IMR-90 (cell line): ENCODE measurements at regions not wholly inside any gene's neighbourhood (a gene's known extent, or its start where the extent isn't known, plus 50 kb on each side); places are given as distances from the start of the nearest gene placed in this dataset.

Experiments used
- ATAC-seq: fragments of 200-7000 bp; cut with Tn5 transposase; 2 replicates; pipeline ENCODE4 v1.9.1; 2020; ENCODE audit warnings: low read depth, mild to moderate bottlenecking, moderate library complexity
- BruUV-seq: library from RNA; stranded (reverse); fragments of 400-500 nt; replicated peaks from 2 replicates; lab custom pipeline; 2021; lab: Mats Ljungman, UMichigan
- CTCF ChIA-PET: fragments of 300-600 bp; formaldehyde crosslinking; extraction: SDS; loops from one replicate; lab custom pipeline; 2021; ENCODE audit warnings: antibody characterized with exemption; lab: Yijun Ruan, JAX
- POLR2A ChIA-PET: fragments of 300-600 bp; sonication (Branson Sonifier 250); formaldehyde crosslinking; loops from one replicate; lab custom pipeline; 2022; ENCODE audit warnings: antibody characterized with exemption; ENCODE audit not compliant: unreplicated experiment; lab: Charles Lee
- DNase-seq: peaks from one replicate; pipeline ENCODE4 v3.0.0; 2013
- H2AFZ ChIP-seq: replicated peaks from 2 replicates; pipeline ENCODE3; 2013; ENCODE audit warnings: low read length, mild to moderate bottlenecking; ENCODE audit not compliant: poor library complexity
- H2AK5ac ChIP-seq: 2 replicates; pipeline ENCODE4 v1.6.1; 2013; ENCODE audit warnings: low read depth, low read length, inconsistent platforms
- H2AK9ac ChIP-seq: replicated peaks from 2 replicates; pipeline ENCODE3; 2013; ENCODE audit warnings: mild to moderate bottlenecking, low read depth, low read length, moderate library complexity; ENCODE audit not compliant: poor library complexity
- H2BK120ac ChIP-seq: 2 replicates; pipeline ENCODE4 v1.6.1; 2013; ENCODE audit warnings: low read depth, low read length, inconsistent platforms
- H2BK15ac ChIP-seq: 3 replicates; pipeline ENCODE4 v1.6.1; 2013; ENCODE audit warnings: low read depth, low read length, inconsistent platforms
- H2BK20ac ChIP-seq: 2 replicates; pipeline ENCODE4 v1.6.1; 2013; ENCODE audit warnings: low read depth, mild to moderate bottlenecking, inconsistent platforms, low read length, moderate library complexity
- H2BK5ac ChIP-seq: 2 replicates; pipeline ENCODE4 v1.6.1; 2013; ENCODE audit warnings: mild to moderate bottlenecking, low read depth, low read length, inconsistent platforms; ENCODE audit not compliant: poor library complexity, severe bottlenecking
- H3K14ac ChIP-seq: replicated peaks from 2 replicates; pipeline ENCODE4 v1.6.1; 2013; ENCODE audit warnings: low read depth, low read length, inconsistent platforms
- H3K18ac ChIP-seq: 2 replicates; pipeline ENCODE4 v1.6.1; 2013; ENCODE audit warnings: low read depth, low read length, control low read depth
- H3K23ac ChIP-seq: 2 replicates; pipeline ENCODE4 v1.6.1; 2013; ENCODE audit warnings: low read depth, low read length, inconsistent platforms
- H3K27ac ChIP-seq: 2 replicates; pipeline ENCODE4 v1.5.1; 2013; ENCODE audit warnings: mild to moderate bottlenecking, control low read depth, low read length; ENCODE audit not compliant: insufficient read depth
- H3K27me3 ChIP-seq: 2 replicates; pipeline ENCODE4 v1.6.1; 2013; ENCODE audit warnings: low read length; ENCODE audit not compliant: control insufficient read depth, insufficient read depth
- H3K36me3 ChIP-seq: 2 replicates; pipeline ENCODE4 v1.6.1; 2013; ENCODE audit warnings: low read length, mixed read lengths; ENCODE audit not compliant: control insufficient read depth, insufficient read depth
- H3K4ac ChIP-seq: 2 replicates; pipeline ENCODE4 v1.6.1; 2013; ENCODE audit warnings: low read depth, low read length, inconsistent platforms
- H3K4me1 ChIP-seq: 2 replicates; pipeline ENCODE4 v1.6.1; 2013; ENCODE audit warnings: low read length, mixed read lengths; ENCODE audit not compliant: control insufficient read depth, insufficient read depth
- H3K4me2 ChIP-seq: 2 replicates; pipeline ENCODE4 v1.6.1; 2013; ENCODE audit warnings: low read depth, mild to moderate bottlenecking, control low read depth, low read length, moderate library complexity
- H3K4me3 ChIP-seq: 2 replicates; pipeline ENCODE4 v1.5.1; 2013; ENCODE audit warnings: low read depth, mild to moderate bottlenecking, control low read depth, low read length, moderate library complexity; ENCODE audit not compliant: insufficient read depth
- H3K56ac ChIP-seq: 2 replicates; pipeline ENCODE4 v1.6.1; 2013; ENCODE audit warnings: low read length, inconsistent platforms; ENCODE audit not compliant: insufficient read depth; ENCODE audit errors: extremely low read depth
- H3K79me1 ChIP-seq, 2 experiments: 2 replicates each; pipeline ENCODE4 v1.6.1; 2013; ENCODE audit warnings: low read length in 2 of 2, inconsistent platforms in 1 of 2, low read depth in 1 of 2
- H3K9ac ChIP-seq: 2 replicates; pipeline ENCODE4 v1.6.1; 2013; ENCODE audit warnings: low read depth, low read length, control low read depth
- H3K9me1 ChIP-seq: 2 replicates; pipeline ENCODE4 v1.6.1; 2013; ENCODE audit warnings: low read length, inconsistent platforms; ENCODE audit not compliant: insufficient read depth
- H3K9me3 ChIP-seq: 2 replicates; pipeline ENCODE4 v1.6.1; 2013; ENCODE audit warnings: low read length; ENCODE audit not compliant: control insufficient read depth, insufficient read depth
- H4K20me1 ChIP-seq: 2 replicates; pipeline ENCODE4 v1.6.1; 2013; ENCODE audit warnings: low read length, inconsistent platforms; ENCODE audit not compliant: insufficient read depth
- H4K5ac ChIP-seq: 2 replicates; pipeline ENCODE4 v1.6.1; 2013; ENCODE audit warnings: mild to moderate bottlenecking, low read depth, low read length, control low read depth
- H4K8ac ChIP-seq, 2 experiments: 2 replicates each; pipeline ENCODE4 v1.6.1; 2013; ENCODE audit warnings: low read depth in 2 of 2, low read length in 2 of 2, control low read depth in 1 of 2, inconsistent platforms in 1 of 2
- H4K91ac ChIP-seq: 2 replicates; pipeline ENCODE4 v1.6.1; 2013; ENCODE audit warnings: low read depth, low read length, inconsistent platforms; ENCODE audit not compliant: insufficient read depth
- CEBPB ChIP-seq: IDR thresholded peaks from 2 replicates; pipeline ENCODE4 v1.6.1; 2012; ENCODE audit warnings: low read depth, low read length, improper control_type of control experiment
- CHD1 ChIP-seq: IDR thresholded peaks from 2 replicates; pipeline ENCODE4 v1.6.1; 2012; ENCODE audit warnings: low read depth, low read length, improper control_type of control experiment
- CTCF ChIP-seq: conservative IDR thresholded peaks from 2 replicates; pipeline ENCODE4 v1.5.1; 2012; ENCODE audit warnings: mild to moderate bottlenecking, low read depth, low read length, improper control_type of control experiment
- ELK1 ChIP-seq: fragments of 150-350 bp; IDR thresholded peaks from 2 replicates; pipeline ENCODE4 v1.6.1; 2016; ENCODE audit warnings: low read depth, mild to moderate bottlenecking, low read length, moderate library complexity, borderline replicate concordance
- FOS ChIP-seq: fragments of 150-350 bp; IDR thresholded peaks from 2 replicates; pipeline ENCODE4 v1.6.1; 2016; ENCODE audit warnings: low read depth, low read length
- MAFK ChIP-seq: IDR thresholded peaks from 2 replicates; pipeline ENCODE4 v1.6.1; 2012; ENCODE audit warnings: low read depth, low read length, improper control_type of control experiment
- MXI1 ChIP-seq: IDR thresholded peaks from 2 replicates; pipeline ENCODE4 v1.6.1; 2012; ENCODE audit warnings: low read depth, mild to moderate bottlenecking, low read length, moderate library complexity, borderline replicate concordance
- NFE2L2 ChIP-seq: fragments of 150-350 bp; IDR thresholded peaks from 2 replicates; pipeline ENCODE4 v1.6.1; 2016; ENCODE audit warnings: low read depth, mild to moderate bottlenecking, low read length
- RFX5 ChIP-seq: IDR thresholded peaks from 2 replicates; pipeline ENCODE4 v1.8.0; 2012; ENCODE audit warnings: low read depth, mild to moderate bottlenecking, low read length, moderate library complexity
- SMC3 ChIP-seq: fragments of 150-350 bp; IDR thresholded peaks from 2 replicates; pipeline ENCODE4 v1.6.1; 2016; ENCODE audit warnings: low read depth, mild to moderate bottlenecking, antibody characterized with exemption, low read length, moderate library complexity
- WGBS, 2 experiments: methylation state at CpG; one replicate each; pipeline versions ENCODE4 v1.1.5 to v1.1.7; 2013; ENCODE audit warnings: missing lambda C conversion rate in 2 of 2; ENCODE audit not compliant: insufficient read length in 1 of 2; ENCODE audit errors: extremely low coverage in 2 of 2; 5-methylcytosine and 5-hydroxymethylcytosine counted together
- dilution Hi-C: fragments of 300-500 bp; cut with HindIII; formaldehyde crosslinking; loops from one replicate; pipeline ENCODE4 v1.14.3; 2018; ENCODE audit warnings: low sequenced_read_pairs; ENCODE audit not compliant: unreplicated experiment
- in situ Hi-C: fragments of 300-500 bp; cut with MboI; formaldehyde crosslinking; loops from 3 replicates; pipeline ENCODE4 v1.14.3; 2019; ENCODE audit warnings: low sequenced_read_pairs, inconsistent platforms, mixed read lengths
- intact Hi-C: fragments of 100-400 bp; cut with micrococcal nuclease; formaldehyde crosslinking; loops from 2 replicates; pipeline ENCODE4 v1.10.0; 2022

GRCh38 chr9:7980041-7980440 is 180.5 kb upstream of the DMAC1 start:
- Histone ChIP-seq H3K4me3 (no peak overlapping the region), H2BK5ac (no peak overlapping the region), H3K18ac (no peak overlapping the region), H3K4me2 (no peak overlapping the region), H3K9me3 (peaks cover 11% of the 10 kb centered on the region), H4K91ac (no peak overlapping the region), H3K9ac (no peak overlapping the region), H3K27ac (no peak overlapping the region), H2BK120ac (no peak overlapping the region), H3K4ac (no peak overlapping the region), H4K8ac (no peak overlapping the region), H4K5ac (no peak overlapping the region), H4K20me1 (no peaks in the 10 kb centered on the region), H3K4me1 (no peaks in the 10 kb centered on the region), H2AK5ac (no peak overlapping the region), H3K27me3 (no peaks in the 10 kb centered on the region), H2BK20ac (no peak overlapping the region), H3K79me1 (no peaks in the 10 kb centered on the region), H3K9me1 (no peaks in the 10 kb centered on the region), H2AK9ac (no peak overlapping the region), H3K36me3 (no peaks in the 10 kb centered on the region), H3K23ac (no peak overlapping the region), H3K56ac (no peak overlapping the region), H2AFZ (no peak overlapping the region), H3K14ac (no peak overlapping the region), H2BK15ac (no peak overlapping the region)
- in situ Hi-C loops: no loop called here
- CTCF ChIA-PET: no interaction called here
- ATAC-seq (no peak), DNase-seq (no peak)
- BruUV-seq: no TSS peak
- TF ChIP-seq CTCF (no peak), ELK1 (no peak), MXI1 (no peak), MAFK (no peak), CHD1 (no peak), CEBPB (no peak), RFX5 (no peak), FOS (no peak), NFE2L2 (no peak), SMC3 (no peak)
- dilution Hi-C loops: no loop called here
- whole genome bisulfite sequencing, 2 experiments: no CpG with 5 or more reads among the region's 2 CpGs
- POLR2A ChIA-PET: no interaction called here
- intact Hi-C loops: no loop called here
